DMS153 treated with DMSO at 0.1 percent for 48 hours (cell line): ENCODE measurements at regions not wholly inside any gene's neighbourhood (a gene's known extent, or its start where the extent isn't known, plus 50 kb on each side); places are given as distances from the start of the nearest gene placed in this dataset.
"Not testable (repeated sequence)": the region's sequence is repeated elsewhere in the genome, so short reads cannot be mapped to it uniquely, and the experiment has no call there.

Source experiments
- DNase-seq: peaks from one replicate; lab custom pipeline; 2025; ENCODE audit not compliant: unreplicated experiment; lab: John Stamatoyannopoulos, UW

- no peak for DNase-seq
Observed at GRCh38 chr4:171016145-171016544, 797.1 kb upstream of the GALNTL6 start.

DNA sequence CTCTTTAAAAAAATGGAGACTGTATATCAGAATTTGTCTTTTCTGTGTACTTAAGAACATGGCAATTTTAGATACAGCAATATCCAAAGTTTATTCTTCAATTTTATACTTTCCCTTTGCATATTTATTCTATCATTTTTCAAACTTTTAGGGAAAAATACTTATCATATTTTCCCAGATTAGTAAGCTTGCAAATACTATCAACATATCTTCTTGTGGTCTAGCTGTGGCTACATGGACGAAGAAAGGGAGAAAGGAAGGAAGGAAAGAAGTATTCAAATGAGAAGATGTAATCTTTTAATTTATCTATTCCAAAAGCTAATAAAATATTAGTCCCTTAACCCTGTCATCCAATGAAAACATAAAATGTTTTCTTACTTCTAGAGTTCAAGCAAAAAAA is 797.8 kb upstream of the GALNTL6 start:
- DNase-seq = no peak

GRCh38 chr4:171007618-171008390 is 805.4 kb upstream of the GALNTL6 start:
- DNase-seq = no peak

GRCh38 chr4:171002246-171002645 is 811.0 kb upstream of the GALNTL6 start:
- no peak for DNase-seq

DNA sequence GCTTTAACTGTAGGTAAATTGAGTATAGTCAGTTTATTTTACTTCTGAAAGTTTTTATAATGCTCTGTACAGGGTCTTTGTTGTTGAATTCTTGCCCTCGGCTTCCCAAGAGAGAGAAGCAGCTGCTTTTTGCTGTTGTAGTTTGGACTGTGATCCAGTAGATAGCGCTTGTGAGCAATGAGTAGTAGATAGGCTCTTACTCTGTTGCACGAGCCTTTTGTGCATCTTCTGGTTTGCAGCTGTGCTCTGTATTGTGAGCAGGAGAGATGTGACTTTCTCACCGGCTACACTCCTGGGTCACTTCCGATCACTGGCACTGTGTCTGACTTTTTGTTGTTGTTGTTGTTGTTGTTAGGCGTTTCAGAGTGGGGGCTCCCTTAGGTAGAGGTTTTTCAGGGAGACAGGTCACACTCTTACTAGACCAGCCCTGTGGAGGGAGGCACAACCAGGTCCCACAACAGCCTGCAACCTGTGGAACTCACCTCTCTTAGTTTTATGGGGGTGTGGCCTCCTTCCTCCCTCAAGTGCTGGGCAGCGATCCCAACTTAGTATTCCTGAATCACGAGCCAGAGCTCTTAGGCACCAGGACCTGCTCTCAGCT is 822.1 kb upstream of the GALNTL6 start:
- DNase-seq = peak; percentile 1

GRCh38 chr4:170988446-170988845 is 824.8 kb upstream of the GALNTL6 start:
- DNase-seq = no peak

GRCh38 chr4:170979736-170980135 is 833.5 kb upstream of the GALNTL6 start:
- DNase-seq = no peak

GRCh38 chr4:170978990-170979389 is 834.2 kb upstream of the GALNTL6 start:
- no peak for DNase-seq

- DNase-seq = no peak
Observed at GRCh38 chr4:170949084-170949483, 859.3 kb upstream of the AADAT start.

GRCh38 chr4:170940043-170940724 is 850.4 kb upstream of the AADAT start:
- DNase-seq = no peak

- no peak for DNase-seq
Observed at GRCh38 chr4:170938588-170938987, 848.8 kb upstream of the AADAT start.

- DNase-seq = no peak
Observed at GRCh38 chr4:170931321-170931720, 841.6 kb upstream of the AADAT start.

GRCh38 chr4:170888660-170889059 is 798.9 kb upstream of the AADAT start:
- DNase-seq = no peak

DNA sequence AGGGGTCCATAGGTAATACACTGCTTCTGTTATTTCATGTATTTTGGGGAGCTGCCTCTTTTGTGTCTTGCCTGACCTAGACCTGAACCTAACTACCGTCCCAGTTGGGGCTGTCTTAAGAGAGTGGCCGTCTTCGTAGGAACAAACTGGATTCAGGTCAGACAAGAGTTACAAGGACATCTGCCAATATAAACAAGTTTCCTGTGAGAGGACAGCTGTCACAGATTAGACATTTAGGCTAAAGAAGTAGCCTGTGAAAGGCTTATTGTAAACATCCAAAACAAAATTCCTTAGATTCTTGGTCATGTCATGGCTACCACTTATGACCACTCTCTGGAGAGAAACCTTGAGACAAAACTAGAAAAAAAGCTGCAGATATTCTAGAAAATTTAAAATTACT is 797.6 kb upstream of the AADAT start:
- DNase-seq = no peak

- no peak for DNase-seq
Observed at GRCh38 chr4:170884969-170885570, 795.3 kb upstream of the AADAT start.

DNA sequence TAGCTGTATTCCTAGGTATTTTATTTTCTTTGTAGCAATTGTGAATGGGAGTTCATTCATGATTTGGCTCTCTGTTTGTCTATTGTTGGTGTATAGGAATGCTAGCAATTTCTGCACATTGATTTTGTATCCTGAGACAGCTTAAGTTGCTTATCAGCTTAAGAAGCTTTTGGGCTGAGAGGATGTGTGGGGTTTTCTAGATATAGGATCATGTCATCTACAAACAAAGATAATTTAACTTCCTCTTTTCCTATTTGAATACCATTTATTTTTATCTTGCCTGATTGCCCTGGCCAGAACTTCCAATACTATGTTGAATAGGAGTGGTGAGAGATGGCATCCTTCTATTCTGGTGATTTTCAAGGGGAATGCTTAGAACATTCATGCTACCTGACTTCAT is 791.9 kb upstream of the AADAT start:
- not testable (repeated sequence) for DNase-seq

- no peak for DNase-seq
Observed at GRCh38 chr4:170875868-170876267, 786.1 kb upstream of the AADAT start.

GRCh38 chr4:170872794-170873193 is 783.0 kb upstream of the AADAT start:
- no peak for DNase-seq

- DNase-seq = no peak
Observed at GRCh38 chr4:170868170-170868569, 778.4 kb upstream of the AADAT start.

GRCh38 chr4:170854097-170854496 is 764.3 kb upstream of the AADAT start:
- DNase-seq = no peak

DNA sequence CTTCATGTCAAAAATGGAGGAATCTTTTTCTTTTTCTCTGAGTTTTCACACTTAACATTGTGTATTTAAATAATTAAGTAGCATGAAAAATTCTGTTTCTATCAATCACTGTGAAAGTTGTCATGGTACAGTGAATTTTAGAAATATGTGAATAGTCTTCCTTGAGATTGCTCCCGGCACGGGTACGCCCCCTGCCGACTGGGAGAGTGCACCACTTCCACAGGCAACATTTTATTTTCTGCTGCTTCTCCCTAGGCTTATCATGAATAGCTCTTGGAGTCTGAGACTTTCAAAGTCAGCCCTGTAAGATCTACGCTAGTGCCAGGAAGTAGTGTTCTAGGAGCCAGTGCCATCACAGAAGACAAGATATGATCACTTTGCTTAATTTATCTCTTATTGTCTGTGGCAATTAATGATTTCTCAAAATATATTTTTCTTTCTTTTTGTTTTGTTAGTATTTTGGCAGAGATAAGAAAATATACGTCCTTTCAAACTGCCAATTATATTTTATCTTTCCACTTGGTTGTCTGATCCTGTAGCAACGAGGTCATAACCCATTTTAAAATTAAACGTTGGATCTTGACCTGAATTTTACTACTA is 763.8 kb upstream of the AADAT start:
- DNase-seq = peak; percentile 70
